GM18951 (cell line): ENCODE measurements at regions not wholly inside any gene's neighbourhood (a gene's known extent, or its start where the extent isn't known, plus 50 kb on each side); places are given as distances from the start of the nearest gene placed in this dataset.

ENCODE experiments used
- POLR2A ChIP-seq: IDR thresholded peaks from 4 replicates; pipeline ENCODE4 v1.6.1; 2011; ENCODE audit warnings: mild to moderate bottlenecking; ENCODE audit not compliant: insufficient read length, insufficient read depth; ENCODE audit errors: extremely low read depth
- in situ Hi-C: fragments of 300-500 bp; cut with MboI; formaldehyde crosslinking; loops from one replicate; pipeline ENCODE4 v1.12.0; 2022; ENCODE audit warnings: low sequenced_read_pairs, mixed read lengths, inconsistent platforms; ENCODE audit not compliant: unreplicated experiment

DNA sequence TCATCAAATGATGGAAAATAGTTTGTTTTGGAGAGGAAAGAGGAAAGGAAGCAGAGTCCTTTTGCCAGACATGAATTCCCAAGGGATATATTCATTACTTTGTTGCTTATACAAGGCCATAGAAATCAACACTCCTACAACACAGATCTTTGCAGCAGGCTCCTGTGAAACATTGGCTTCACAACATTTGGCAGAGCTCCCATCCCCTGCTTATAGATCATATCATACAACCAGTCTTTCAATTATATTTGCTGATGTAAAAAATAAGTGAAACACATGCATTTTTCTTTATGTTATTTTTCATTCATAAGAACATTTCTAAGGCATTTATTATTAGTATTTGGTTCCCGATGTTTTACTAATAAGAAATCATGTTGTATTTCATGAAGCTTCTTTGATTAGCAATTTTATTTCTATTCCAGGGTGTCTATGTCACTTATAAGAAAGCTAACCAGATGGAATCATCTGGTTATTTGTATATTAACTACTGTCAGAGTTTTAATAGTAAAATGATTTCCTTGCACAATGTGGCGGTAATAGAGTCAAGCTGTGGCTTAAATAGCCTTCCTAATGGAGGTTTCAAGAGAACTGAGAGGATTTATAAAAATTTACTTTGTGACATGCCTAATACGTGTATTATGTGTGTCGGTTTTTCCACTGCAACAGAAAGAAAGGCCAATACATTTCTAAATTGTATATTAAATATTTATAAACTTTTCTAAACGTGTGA is 470.3 kb upstream of the NCAM2 start:
- TF ChIP-seq POLR2A: no peak
- in situ Hi-C loops: no loop called here

DNA sequence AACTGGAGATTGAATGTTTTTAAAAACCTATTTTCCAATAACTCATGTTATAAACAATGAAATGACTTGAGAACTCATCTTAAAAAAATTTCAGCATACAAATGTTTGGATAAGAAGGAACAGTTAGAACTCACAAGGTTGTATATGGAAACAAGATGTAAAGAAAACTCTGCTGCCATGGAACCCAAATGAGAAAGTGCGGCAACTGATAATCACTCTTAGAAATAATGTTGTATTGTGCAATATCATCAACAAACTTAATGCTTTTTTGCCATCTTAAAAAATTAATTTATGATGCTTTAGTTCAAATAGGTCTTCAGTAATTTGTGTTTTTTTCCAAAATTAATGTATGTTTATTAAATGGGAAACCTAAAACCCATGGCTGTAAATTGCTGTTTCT is 461.1 kb upstream of the NCAM2 start:
- TF ChIP-seq POLR2A: no peak
- in situ Hi-C loops: no loop called here

DNA sequence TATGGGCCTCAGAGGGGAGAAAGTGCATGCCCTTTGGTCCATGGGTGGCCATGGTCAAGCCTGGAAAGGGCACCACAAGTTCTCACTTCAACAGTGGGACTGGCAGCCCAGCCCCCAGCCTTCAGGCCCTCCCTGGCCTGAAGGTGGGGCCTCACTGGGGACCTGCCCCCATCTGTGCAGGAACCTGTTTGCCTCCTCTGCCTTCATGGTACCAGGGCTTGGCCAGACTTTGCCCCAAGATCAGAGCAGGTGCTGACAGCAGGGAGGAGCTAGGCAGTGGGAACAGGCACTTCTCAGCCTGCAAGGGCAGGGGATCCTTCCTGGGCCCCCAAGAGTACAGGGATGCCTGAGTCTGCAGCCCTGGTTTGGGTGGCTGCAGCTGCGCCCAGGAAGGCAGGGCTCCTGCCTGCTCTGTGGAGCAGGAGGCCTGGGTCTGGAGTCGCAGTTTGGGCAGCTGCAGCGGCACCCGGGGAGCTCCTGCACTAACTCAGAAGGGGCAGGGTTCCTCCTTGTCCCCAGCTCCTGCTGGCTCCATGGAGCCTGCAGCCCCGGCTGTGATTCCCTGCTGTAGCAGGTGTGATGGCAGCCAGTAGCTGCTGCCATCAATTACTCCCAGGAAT is 460.1 kb upstream of the NCAM2 start:
- TF ChIP-seq POLR2A: no peak
- in situ Hi-C loops: no loop called here

DNA sequence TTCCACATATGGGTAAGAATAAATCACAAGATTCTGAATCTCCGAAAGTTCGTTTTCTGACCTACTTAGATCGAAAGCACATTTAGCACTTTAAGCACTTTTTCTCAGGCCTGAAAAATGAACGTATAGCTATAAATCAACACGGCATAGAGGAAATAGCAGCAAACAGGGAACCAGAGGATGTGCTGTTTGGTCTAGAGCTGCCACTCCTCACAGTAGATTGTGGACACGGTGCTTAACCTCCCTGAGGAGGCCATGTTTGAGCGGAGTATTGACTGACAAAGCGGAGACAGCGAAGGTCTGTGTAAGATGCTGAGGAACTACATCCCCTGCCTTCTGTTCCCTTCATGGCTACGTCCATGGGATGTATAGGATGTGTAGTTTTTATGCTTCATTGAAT is 452.8 kb upstream of the NCAM2 start:
- no peak for TF ChIP-seq POLR2A
- in situ Hi-C loops: no loop called here

DNA sequence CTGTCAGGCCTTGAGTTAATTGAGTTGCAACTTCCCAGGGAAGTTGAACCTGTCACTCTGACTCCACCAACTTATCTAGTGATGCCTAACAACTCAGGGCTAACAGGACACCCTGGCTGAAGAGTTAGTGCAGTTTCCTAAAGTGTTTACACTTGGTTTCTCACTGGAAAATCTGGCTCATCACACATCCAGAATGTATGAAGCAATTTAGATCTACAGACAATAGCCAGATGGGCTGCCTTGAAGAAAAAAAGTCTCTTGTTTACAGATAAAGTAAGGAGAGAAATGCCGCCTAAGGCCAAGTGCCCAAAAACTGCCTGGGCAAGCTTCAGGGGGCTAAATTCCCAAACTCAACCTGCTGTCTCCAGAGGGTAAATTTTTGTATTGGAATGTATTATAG is 446.3 kb upstream of the NCAM2 start:
- in situ Hi-C loops: no loop called here

DNA sequence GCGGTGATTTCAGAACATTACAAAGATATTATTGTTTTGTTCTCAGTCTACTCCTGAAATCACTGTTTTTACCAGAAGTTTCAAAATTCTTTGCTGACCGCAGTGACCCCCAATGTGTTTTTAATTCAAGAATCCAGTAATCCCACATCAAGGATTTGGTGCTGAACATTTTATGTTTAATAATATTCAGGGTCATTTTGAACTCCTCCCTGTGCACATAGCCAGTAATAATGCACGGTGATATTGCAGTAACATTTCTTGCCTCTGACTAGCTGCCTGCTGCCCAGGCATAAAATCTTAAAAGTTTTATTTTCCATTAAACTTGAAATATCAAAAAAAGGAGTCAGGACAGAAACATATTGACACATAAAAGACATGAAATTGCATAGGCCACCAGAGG is 443.4 kb upstream of the NCAM2 start:
- TF ChIP-seq POLR2A: no peak
- in situ Hi-C loops: no loop called here

More for the DNA sequence above, 446.3 kb upstream of the NCAM2 start:
- no peak for TF ChIP-seq POLR2A

DNA sequence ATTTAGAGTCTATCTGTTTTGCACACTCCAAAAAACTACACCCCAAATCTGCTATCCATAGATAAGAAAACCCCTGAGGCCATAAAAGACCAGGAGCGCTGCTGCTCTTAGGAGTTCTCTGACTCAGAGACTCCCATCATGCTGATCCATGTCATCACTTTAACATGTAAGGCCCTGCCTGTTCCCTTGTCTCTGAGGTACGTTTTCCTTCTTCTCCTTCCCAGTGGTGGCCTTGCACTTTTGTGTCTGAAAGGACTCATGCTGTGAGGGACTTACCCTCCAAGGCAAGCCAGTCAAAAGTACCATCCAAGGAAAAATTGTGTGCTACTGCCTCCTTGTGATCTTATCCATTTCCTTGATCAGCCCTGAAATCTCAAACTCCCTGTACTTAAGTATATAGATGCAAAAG is 427.4 kb upstream of the NCAM2 start:
- no peak for TF ChIP-seq POLR2A
- in situ Hi-C loops: no loop called here

DNA sequence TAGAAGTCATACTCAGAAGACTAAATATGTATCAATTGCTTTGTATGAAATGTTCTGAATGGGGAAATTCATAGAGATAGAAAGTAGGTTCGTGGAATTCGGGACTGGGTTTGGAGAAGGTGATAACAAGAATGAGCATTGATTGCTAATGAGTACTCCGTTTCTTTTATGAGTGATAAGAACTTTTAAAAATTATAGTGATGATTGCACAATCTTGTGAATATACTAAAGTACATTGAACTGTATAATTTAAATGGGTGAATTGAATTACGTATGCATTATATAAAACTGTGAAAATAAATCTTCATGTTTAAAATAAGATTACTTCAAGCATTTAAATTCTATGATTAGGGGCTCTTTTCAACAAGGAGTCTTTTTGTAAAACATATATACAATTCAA is 425.6 kb upstream of the NCAM2 start:
- no peak for TF ChIP-seq POLR2A
- in situ Hi-C loops: no loop called here

DNA sequence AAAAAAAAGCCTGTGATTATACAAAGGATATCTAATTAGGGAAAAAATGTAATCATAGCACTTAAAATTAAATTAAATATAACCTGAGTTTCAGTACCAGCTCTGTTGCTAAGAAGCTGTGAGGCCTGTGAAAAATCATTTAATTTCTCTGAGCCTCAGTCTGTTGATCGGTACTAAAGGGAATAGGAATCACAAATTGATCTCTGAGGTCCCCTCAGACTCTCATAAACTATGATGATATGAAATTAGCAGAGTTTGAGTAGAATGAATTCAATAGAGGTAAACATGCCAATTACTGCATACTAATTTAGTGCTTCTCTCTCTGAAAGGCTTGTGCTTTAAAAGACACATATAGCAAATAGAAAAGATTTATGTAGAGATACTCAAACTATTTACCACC is 416.8 kb upstream of the NCAM2 start:
- in situ Hi-C loops: no loop called here
- no peak for TF ChIP-seq POLR2A

DNA sequence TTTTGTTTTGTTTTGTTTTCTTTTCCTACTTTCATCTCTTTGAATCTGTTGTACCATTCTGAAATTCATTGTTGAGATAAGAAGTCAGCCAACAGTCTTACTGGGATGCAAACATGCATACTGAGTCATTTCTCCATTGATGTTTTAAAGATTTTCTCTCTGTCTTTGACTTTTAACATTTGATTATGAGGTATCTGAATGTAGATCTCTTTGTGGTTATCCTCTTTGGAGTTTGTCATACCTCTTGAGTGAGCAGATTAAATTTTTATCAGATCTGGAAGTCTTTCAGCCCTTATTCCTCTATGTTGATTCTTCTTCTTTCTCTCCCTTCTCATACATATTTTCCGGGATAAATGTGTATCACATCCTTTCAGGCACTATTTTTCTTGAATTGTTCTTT is 406.9 kb upstream of the NCAM2 start:
- in situ Hi-C loops: no loop called here
- TF ChIP-seq POLR2A: no peak

DNA sequence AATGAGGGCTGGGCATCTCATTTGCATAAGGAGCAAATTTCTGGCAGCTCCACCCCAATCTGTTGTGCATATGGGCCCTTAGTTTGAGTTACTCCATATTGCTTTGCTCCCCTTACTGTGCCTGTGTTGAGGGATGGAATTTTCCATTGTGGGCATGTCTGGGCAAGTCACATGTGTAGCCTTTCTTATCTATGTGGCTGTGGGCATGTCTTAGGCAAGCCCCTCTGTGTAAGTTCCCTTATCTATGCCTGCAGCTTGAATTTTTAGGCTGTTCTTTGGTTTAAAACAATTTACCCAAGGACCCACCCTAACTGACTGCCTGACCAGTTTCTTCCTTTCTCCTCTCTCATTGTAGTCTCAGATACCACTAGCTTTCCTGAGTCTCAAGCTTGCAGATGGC is 405.7 kb upstream of the NCAM2 start:
- in situ Hi-C loops: no loop called here
- no peak for TF ChIP-seq POLR2A

DNA sequence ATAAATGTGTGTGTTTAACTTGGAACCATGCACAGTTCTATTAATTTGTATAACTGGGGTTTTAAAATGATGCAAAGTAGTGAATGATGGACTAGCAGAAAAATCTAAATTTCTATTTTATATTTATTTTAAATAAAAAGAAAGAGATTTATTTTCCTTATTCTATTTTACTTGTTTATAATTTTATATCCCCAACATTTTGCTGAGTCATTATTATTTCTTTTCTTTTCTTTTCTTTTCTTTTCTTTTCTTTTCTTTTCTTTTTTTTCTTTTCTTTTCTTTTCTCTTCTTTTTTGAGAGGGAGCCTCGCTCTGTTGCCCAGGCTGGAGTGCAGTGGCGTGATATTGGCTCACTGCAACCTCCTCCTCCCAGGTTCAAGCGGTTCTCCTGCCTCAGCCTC is 395.0 kb upstream of the NCAM2 start:
- in situ Hi-C loops: no loop called here
- TF ChIP-seq POLR2A: no peak

DNA sequence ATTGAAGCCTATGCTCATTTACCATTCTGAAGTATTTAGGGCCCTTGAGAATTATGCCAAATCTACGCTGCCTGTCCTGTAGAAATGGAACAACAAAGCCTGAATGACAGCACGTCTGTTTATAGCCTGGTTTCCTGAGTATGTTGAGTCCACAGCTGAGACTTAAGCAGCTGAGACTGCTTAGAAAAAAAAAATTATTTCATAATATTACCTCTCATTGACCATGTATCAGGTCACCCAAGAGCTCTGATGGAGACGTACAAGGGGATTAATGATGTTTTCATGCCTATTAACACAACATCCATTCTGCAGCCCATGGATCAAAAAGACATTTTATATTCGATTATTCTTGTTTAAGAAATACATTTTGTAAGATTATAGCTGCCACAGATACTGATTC is 387.2 kb upstream of the NCAM2 start:
- in situ Hi-C loops: no loop called here

DNA sequence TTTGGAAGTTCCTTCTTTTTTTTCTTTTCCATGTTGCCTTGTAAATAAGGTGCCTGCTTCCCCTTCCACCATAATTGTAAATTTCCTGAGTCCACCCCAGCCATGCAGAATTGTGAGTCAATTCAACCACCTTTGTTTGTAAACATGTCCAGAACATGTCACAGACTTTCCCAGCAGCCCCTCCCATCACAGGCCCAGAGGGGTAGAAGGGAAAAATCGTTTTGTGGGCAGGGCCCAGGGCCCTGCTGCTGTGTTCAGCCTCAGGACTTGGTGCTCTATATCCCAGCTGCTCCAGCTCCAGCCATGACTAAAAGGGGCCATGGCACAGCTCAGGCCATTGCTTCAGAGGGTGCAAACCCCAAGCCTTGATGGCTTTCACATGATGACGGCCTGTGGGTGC is 384.6 kb upstream of the NCAM2 start:
- in situ Hi-C loops: no loop called here
- TF ChIP-seq POLR2A: no peak

More for the DNA sequence above, 387.2 kb upstream of the NCAM2 start:
- no peak for TF ChIP-seq POLR2A
